ENCODE measurements at regions not wholly inside any gene's neighbourhood (a gene's known extent, or its start where the extent isn't known, plus 50 kb on each side); places are given as distances from the start of the nearest gene placed in this dataset.

GRCh38 chr10:23516530-23516929 lies 77.7 kb downstream of the OTUD1 start:
- H3K4me3 ChIP-seq = no peak overlapping the region
- H3K27ac ChIP-seq = no peak overlapping the region
- DNase-seq (ENCODE audit: low spot score) = no peak
- TF ChIP-seq, protein P1, sequence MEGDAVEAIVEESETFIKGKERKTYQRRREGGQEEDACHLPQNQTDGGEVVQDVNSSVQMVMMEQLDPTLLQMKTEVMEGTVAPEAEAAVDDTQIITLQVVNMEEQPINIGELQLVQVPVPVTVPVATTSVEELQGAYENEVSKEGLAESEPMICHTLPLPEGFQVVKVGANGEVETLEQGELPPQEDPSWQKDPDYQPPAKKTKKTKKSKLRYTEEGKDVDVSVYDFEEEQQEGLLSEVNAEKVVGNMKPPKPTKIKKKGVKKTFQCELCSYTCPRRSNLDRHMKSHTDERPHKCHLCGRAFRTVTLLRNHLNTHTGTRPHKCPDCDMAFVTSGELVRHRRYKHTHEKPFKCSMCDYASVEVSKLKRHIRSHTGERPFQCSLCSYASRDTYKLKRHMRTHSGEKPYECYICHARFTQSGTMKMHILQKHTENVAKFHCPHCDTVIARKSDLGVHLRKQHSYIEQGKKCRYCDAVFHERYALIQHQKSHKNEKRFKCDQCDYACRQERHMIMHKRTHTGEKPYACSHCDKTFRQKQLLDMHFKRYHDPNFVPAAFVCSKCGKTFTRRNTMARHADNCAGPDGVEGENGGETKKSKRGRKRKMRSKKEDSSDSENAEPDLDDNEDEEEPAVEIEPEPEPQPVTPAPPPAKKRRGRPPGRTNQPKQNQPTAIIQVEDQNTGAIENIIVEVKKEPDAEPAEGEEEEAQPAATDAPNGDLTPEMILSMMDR (IDR thresholded peaks at IDR 0.05) = no peak

GRCh38 chr10:23517155-23517554 lies 78.3 kb downstream of the OTUD1 start:
- TF ChIP-seq, protein P1 (IDR thresholded peaks at IDR 0.05) = no peak
- Histone ChIP-seq H3K4me3 (no peak overlapping the region), H3K27ac (no peak overlapping the region)
- no peak for DNase-seq (ENCODE audit: low spot score)

- TF ChIP-seq, protein P1 (IDR thresholded peaks at IDR 0.05) = no peak
- H3K4me3 ChIP-seq = no peak overlapping the region
- H3K27ac ChIP-seq = no peak overlapping the region
- no peak for DNase-seq (ENCODE audit: low spot score)
Observed at GRCh38 chr10:23521735-23522134, 82.9 kb downstream of the OTUD1 start.

GRCh38 chr10:23522345-23522744 lies 83.5 kb downstream of the OTUD1 start:
- Histone ChIP-seq H3K27ac (no peak overlapping the region), H3K4me3 (no peak overlapping the region)
- no peak for DNase-seq (ENCODE audit: low spot score)
- TF ChIP-seq, protein P1 (IDR thresholded peaks at IDR 0.05) = no peak

GRCh38 chr10:23523251-23523650 lies 84.4 kb downstream of the OTUD1 start:
- TF ChIP-seq, protein P1 (IDR thresholded peaks at IDR 0.05) = no peak
- no peak overlapping the region for H3K4me3 ChIP-seq
- H3K27ac ChIP-seq = no peak overlapping the region

GRCh38 chr10:23525406-23525805 lies 86.5 kb downstream of the OTUD1 start:
- DNase-seq (ENCODE audit: low spot score) = no peak
- Histone ChIP-seq H3K27ac (no peak overlapping the region), H3K4me3 (no peak overlapping the region)
- TF ChIP-seq, protein P1 (IDR thresholded peaks at IDR 0.05) = no peak

More at GRCh38 chr10:23523251-23523650, 84.4 kb downstream of the OTUD1 start:
- no peak for DNase-seq (ENCODE audit: low spot score)

DNA sequence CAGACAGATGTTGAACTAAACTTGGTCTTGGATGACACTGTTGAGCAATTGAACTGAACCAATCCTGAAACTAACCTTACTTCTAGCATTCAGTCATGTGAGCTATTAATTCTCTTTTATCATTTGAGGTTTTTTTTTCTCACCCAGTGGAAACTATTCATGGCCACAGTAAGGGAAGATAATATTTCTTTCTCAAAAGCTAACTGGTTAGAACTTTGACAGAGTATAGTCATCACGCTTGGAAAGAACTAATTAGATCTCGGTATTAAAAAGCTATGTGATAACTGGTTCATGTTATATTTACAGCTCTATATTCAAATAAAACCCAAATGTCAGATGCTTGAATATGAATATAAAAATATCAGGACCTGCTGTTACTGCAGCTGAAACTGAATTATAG lies 89.5 kb downstream of the OTUD1 start:
- TF ChIP-seq, protein P1 (IDR thresholded peaks at IDR 0.05) = no peak
- DNase-seq (ENCODE audit: low spot score) = no peak
- no peak overlapping the region for H3K27ac ChIP-seq
- H3K4me3 ChIP-seq = no peak overlapping the region

Data from coronary artery (tissue), 2 donors.